Effector CD4-positive, alpha-beta T cell (primary cell): ENCODE measurements at regions not wholly inside any gene's neighbourhood (a gene's known extent, or its start where the extent isn't known, plus 50 kb on each side); places are given as distances from the start of the nearest gene placed in this dataset.

Experiments
- DNase-seq: peaks from one replicate; pipeline ENCODE4 v3.0.0-alpha.2; 2020

- no peak for DNase-seq
Measured at GRCh38 chr6:14676064-14676463, 558.5 kb downstream of the CD83 start.

DNA sequence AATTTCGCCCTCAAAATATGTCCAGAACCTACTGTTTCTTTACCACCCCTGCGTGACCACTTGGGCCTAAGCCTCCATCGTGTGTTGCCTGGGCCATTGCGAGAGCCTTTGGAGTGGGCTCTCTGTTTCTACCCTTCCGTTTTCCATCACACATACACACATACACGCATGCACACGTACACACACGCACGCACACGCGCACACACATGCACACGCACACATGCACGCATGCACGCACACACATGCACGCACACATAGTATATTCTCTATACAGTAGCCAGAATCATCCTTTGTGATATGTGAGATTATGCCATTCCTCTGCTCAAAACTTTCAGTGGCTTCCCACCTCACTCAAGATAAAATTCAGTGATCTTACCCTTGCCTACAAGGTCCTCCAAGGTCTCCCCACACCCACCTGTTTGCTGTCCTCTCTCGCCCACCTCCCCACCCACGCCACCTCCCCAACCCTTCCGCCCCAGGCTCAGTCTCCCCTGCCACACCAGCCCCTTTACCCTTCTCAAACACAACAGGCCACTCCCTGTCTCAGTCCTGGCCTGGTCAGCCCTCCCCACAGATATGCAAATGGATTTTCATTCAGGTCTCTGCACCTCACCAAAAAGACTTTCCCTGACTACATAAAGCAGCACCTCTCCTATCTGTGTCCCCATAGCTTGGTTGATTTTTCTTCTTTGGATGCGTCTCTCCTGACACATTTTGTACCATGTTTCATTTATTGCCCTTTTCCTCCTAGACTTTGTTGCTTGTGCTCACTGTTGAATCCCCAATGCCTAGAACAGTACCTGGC, 559.6 kb downstream of the CD83 start:
- DNase-seq = no peak

DNA sequence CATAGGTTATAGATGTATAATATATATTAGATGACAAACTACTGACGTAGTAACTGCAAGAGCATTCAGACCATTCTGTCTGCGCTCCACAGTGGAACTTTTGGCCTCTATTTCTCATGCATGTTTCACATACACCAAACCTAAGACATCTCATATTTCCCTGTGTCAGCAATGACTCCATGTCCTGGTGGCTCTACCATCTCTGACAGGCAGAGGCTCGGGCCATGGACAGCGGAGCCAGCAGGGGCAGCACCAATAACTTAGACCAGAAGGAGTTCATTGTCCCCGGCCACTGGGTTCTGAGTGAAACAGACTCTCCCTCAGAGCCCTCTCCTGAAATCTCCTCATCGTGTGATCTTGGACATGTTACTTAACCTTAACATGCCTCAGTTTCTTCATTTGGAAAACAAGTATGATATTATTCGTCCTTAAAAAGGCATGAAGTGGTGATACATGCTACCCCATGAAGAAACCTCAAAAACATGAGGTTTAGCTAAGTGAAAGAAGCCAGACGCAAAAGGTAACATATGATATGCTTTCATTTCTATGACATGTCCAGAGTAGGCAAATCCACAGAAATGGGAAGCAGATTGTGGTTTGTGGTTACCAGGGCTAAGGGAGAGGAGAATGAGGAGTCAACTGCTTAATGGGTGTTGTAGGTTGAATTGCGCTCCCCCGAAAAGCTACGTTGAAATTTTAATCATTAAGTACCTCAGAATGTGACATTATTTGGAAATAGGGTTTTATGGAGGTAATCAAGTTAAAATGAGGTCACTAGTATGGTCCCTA, 564.0 kb upstream of the JARID2 start:
- DNase-seq = no peak

DNA sequence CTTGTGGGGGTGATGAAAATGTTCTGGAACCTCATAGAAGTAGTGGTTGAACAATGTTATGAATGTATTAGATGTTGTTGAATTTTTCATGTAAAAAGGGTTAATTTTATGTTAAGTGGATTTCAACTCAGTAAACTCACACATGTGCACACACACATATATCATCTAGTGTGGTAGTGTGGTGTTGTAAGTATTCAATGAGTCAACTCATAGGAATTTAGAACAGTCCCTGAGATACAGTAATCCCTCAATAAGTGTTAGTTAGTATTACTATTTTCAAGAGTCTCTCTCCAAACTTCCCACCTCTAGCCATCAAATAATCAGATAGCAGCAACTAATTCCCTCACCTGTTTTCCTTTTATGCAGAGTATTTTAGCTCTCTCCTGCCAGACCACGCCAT, 563.1 kb upstream of the JARID2 start:
- DNase-seq = no peak

DNA sequence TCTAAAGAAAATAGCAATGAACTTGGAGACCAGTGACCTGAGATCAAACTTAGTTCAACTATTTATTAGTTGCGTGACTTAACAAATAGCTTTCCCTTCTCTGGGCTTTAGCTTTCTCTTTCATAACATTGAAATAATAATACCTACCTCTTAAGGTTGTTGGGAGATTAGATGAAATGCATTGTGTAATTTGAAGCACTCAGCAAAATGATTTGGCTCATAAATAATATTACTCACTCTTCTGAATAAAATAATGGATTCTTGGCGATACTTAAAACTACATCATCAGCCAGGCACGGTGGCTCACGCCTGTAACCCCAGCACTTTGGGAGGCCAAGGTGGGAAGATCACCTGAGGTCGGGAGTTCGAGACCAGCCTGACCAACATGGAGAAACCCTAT, 556.2 kb upstream of the JARID2 start:
- DNase-seq = no peak

DNA sequence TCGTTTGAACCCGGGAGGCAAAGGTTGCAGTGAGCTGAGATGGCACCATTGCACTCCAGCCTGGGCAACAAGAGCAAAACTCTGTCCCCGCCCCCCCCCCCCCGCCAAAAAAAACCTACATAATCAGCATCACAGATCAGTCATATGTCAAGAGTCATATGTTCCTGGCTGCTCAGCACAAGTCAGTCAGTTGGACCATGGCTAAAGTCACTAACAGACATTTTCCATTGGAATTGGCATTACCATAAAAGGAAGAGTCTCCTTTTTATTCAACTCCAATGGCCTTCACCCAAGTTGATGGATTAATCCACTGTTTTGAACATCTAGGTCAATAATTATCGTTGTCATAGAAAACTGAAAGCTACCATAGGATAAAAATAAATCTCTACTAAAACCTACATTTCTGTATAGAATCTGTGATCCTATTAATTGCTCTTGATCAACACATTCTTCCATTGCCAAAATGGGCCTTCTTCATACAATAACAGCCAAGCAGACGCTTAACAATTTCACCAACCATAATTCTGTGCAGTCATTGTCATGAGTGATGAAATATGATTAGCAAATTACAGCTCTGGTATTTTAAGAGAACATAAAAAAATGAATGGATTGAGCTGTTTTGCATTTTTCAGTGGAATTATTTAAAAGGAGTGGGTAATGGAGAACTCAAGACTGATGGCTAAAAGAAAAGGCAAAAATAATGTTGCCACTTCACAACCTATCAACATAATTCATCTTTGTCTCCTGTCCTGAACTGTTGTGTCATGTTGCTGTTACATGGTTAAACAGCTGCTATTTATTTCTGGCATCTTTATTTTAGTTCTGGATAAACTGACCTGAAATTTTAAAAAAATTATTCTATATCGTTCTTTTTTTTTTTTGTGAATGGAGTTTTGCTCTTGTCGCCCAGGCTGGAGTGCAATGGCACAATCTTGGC, 555.5 kb upstream of the JARID2 start:
- no peak for DNase-seq

GRCh38 chr6:14692208-14692607, 553.7 kb upstream of the JARID2 start:
- DNase-seq = no peak

DNA sequence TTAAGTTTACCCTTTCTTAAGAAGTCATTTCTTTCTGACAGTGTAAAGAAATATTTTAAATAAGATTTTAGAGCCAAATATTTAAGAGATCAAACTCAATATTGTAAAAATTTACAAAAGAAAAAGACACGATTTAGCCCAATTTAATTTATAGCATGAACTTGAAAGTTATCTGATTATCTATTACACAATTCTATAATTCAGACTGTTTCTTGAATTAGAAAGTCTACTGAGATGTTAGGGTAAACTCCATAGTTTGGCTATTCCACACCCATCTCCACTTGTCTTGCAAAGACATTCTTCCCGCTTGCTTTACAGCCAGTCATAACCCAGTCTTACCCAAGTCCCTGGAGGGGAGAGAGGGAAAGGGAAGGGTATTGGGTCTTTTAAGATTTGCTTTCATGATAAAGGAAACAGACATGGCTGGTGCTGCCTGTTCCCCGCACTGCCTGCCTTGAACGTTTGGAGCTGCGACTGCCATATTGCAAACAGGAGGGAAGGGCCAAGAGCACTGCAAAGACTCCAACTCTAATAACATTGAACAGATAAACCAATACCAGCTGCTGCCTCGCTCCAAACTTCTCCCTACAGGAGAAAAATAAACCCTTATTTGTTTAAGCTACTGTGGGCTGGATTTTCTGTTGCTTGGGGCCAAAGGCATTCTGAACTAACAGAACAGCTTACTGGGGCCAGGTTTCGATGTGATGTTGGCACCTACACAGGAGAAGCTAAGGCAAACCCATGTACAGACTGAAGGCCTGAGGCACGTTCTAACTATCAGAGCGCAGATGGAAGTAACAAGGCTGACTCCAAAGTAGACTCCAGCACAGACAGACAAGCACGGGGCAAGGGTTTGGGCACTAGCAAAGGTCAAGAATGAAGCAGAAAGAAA, 552.3 kb upstream of the JARID2 start:
- no peak for DNase-seq

GRCh38 chr6:14694308-14694707, 551.6 kb upstream of the JARID2 start:
- DNase-seq = no peak

DNA sequence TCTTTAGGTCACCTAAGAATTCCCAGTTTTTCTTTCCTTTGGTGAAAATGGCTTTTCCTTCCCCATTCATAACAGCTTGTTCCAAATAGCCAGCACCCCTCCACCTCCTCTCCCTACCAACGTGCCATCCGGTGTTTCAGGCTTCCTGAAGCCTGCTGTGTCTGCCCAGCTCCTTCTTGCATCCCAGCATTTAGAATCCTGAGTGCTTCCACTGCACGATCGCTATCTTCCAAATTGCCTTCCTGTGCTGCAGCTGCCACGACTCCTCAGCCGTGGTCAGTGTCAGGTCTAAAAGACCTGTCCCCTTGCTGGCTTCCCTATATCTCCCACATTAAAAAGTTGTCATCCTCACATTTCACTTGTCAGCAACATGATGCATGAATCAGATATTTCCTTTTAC, 550.3 kb upstream of the JARID2 start:
- no peak for DNase-seq

DNA sequence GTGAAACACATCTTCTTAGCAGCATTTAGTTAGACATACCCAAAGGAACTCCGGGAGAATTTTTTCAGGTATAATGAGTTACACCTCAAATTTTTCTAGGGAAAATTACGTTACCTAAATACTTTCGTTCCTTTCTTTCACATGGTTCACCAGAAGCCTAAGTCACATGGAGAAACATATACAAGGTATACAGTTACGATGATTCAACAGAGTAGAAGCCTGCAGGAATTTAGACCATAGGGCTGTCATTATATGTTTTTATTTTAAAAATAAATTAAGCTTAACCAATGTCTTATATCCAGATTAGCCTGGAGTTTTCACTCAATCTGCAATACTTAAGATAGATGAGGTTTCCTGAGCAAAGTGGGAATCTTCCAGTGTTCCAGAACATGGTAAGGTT, 549.5 kb upstream of the JARID2 start:
- no peak for DNase-seq

DNA sequence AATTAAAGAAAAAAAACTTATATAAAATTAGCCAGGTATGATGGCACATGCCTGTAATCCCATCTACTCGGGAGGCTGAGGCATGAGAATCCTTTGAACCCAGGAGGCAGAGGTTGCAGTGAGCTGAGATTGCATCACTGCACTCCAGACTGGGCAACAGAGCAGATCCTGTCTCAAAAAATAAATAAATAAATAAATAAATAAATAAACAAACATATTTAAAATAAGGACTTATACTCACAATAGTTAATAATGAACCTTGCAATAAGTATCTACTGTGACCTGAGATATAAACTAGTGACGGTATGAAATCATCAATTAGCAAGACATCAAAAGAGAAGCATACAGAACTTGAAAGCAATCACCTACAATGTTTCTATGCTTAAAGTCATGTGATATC, 548.4 kb upstream of the JARID2 start:
- no peak for DNase-seq

GRCh38 chr6:14699803-14700601, 545.9 kb upstream of the JARID2 start:
- no peak for DNase-seq

GRCh38 chr6:14701946-14702345, 543.9 kb upstream of the JARID2 start:
- DNase-seq = no peak

GRCh38 chr6:14702678-14703077, 543.2 kb upstream of the JARID2 start:
- no peak for DNase-seq

- no peak for DNase-seq
Measured at GRCh38 chr6:14703586-14703985, 542.3 kb upstream of the JARID2 start.

DNA sequence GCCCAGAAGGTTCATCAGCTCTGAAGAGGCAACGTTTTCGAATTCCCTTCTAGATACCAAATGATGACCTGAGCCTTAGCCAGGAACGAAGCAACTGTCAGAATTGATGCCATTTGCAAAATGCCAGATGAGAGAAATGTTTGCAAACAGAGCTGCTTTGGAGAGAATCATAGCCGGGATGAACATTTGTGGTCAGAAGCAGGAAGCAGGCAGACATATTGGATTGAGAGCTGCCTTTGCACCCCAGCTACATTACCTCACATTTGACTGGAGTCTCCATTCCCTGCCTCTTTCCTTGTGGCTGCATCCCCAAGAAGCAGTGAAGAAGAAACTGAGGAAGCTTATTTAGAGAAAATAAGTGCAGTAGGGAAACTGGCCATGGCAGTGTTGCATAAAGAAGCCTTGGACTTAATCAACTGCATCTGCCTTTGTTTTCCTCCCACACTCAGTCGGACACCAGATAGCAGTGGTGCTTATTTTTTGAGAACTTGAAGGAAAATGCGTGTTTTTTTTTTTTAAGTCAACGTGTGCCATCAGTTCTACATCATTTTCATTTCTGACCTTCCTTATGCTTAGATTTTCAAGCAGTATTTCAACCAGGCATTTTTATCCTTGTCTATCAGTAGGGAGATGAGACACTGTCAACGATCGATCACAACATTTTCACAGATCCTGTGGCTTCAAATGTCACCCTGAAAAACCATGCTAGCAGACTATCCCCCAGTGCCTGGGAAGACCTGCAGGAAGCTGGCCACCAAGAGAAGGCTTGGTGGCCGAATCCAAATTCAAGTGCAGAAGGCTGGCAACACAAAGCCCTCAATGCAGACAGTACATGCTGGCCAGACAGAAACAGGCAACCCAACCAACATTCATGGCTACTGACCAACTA, 541.2 kb upstream of the JARID2 start:
- no peak for DNase-seq

GRCh38 chr6:14705841-14706377, 540.0 kb upstream of the JARID2 start:
- DNase-seq = no peak

DNA sequence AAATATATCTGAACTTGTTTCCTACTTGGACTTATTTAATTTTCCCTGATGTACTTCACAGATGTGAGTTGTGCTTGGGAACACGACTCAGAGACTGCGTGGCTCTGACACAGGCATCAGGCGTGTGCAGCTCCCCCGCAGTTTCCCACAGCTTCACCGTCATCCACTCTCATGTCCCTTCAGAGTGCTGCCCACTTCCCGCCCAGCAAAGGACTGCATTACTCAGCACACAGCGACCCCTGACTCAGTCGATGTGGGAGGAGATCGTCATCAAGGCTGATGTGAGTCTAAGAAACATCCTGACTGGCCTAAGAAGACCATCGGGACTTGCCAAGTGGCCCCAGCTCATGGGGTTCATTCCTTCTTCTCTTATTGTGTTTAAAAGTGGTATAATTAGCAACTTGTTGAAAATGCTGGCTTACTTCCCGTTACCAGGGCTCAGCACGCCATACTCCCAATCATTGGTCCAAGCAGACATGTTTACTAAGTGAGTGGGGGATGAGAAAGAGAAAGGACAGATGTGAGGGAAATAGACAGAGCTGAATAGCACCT, 539.4 kb upstream of the JARID2 start:
- DNase-seq = no peak

GRCh38 chr6:14707276-14707675, 538.6 kb upstream of the JARID2 start:
- DNase-seq = no peak
